Psoas muscle (tissue), 7 donors: ENCODE measurements at regions not wholly inside any gene's neighbourhood (a gene's known extent, or its start where the extent isn't known, plus 50 kb on each side); places are given as distances from the start of the nearest gene placed in this dataset.

Source experiments
- ATAC-seq, 4 donors: fragments of 200-7000 bp; cut with Tn5 transposase; one replicate each; pipeline ENCODE4 v1.9.1; 2020; ENCODE audit warnings: moderate library complexity in 3 of 4, mild to moderate bottlenecking in 2 of 4
- DNase-seq, 2 donors: peaks; one replicate each; pipeline ENCODE4 v3.0.0-alpha.2; 2020
- H3K27ac ChIP-seq: fragments of 200-600 bp; one replicate; pipeline ENCODE4 v1.8.0; 2022
- H3K27me3 ChIP-seq, 3 donors: fragments of 200-600 bp in 1 of 3; one replicate each; pipeline versions ENCODE4 v1.6.1 to v1.8.0; 2013 to 2022; ENCODE audit warnings: low read length in 2 of 3, mild to moderate bottlenecking in 2 of 3, moderate library complexity in 1 of 3; ENCODE audit not compliant: insufficient read depth in 3 of 3
- H3K36me3 ChIP-seq, 2 donors: fragments of 200-600 bp in 1 of 2; one replicate each; pipeline versions ENCODE4 v1.6.1 to v1.8.0; 2013 to 2022; ENCODE audit warnings: low read depth in 1 of 2, mild to moderate bottlenecking in 1 of 2, moderate library complexity in 1 of 2; ENCODE audit not compliant: insufficient read depth in 1 of 2
- H3K4me1 ChIP-seq: fragments of 200-600 bp; one replicate; pipeline ENCODE4 v1.8.0; 2022
- H3K4me3 ChIP-seq: fragments of 200-600 bp; one replicate; pipeline ENCODE4 v1.8.0; 2022; ENCODE audit warnings: mild to moderate bottlenecking
- H3K9me3 ChIP-seq: fragments of 200-600 bp; one replicate; pipeline ENCODE4 v1.8.0; 2022
- CTCF ChIP-seq: fragments of 200-600 bp; IDR thresholded peaks from one replicate; pipeline ENCODE4 v1.8.0; 2022; ENCODE audit warnings: antibody characterized with exemption
- WGBS, 3 donors: extraction: QIAGEN DNeasy Blood & Tissue Kit; methylation state at CpG; one replicate each; pipeline versions ENCODE4 v1.1.6 to v1.1.7; 2013; 5-methylcytosine and 5-hydroxymethylcytosine counted together
- intact Hi-C, 2 donors: fragments of 100-400 bp; cut with DNase I; formaldehyde crosslinking; loops; one replicate each; pipeline versions ENCODE4 v1.11.0 to v1.14.2; 2022
- donor health status: healthy with polysubstance abuse.
- donor health status: DM: no; HTN: no; CAD: no; lungs with moderate emphysema.
- donor health status: Bipolar disorder and iron deficiency.
- donor health status: healthy.
- donor health status: DM: yes; HTN: yes; CAD: no.
- donor health status: DM: no; HTN: no; CAD: no.
- donor health status: DM: yes; HTN: yes; CAD: no.

GRCh38 chr3:81279481-81280379 lies 481.7 kb downstream of the GBE1 start:
- Histone ChIP-seq H3K36me3 (no peaks in the 10 kb centered on the region), H3K27me3 (no peaks in the 10 kb centered on the region), H3K4me1 (no peaks in the 10 kb centered on the region), H3K4me3 (no peak overlapping the region), H3K27ac (no peak overlapping the region), H3K9me3 (no peaks in the 10 kb centered on the region)
- ATAC-seq = no peak
- intact Hi-C loops = no loop called here
- no peak for DNase-seq
- 76 to 81% (median 80%) methylated on average over 4 of the region's 4 CpGs for WGBS, 3 donors
- TF ChIP-seq CTCF = no peak

- DNase-seq (no peak), ATAC-seq (no peak)
- no peak overlapping the region for H3K4me3 ChIP-seq
- no peaks in the 10 kb centered on the region for H3K9me3 ChIP-seq
- intact Hi-C loops = no loop called here
- no peaks in the 10 kb centered on the region for H3K36me3 ChIP-seq
- no peaks in the 10 kb centered on the region for H3K27me3 ChIP-seq
- no peaks in the 10 kb centered on the region for H3K4me1 ChIP-seq
- H3K27ac ChIP-seq = no peak overlapping the region
- no peak for TF ChIP-seq CTCF
Measured at GRCh38 chr3:81277853-81278252, 483.6 kb downstream of the GBE1 start.

- DNase-seq (no peak), ATAC-seq (no peak)
- no peak for TF ChIP-seq CTCF
- H3K27me3 ChIP-seq = no peaks in the 10 kb centered on the region
- 82 to 84% (median 82%) methylated on average over 2 of the region's 2 CpGs for WGBS, 3 donors
- intact Hi-C loops = no loop called here
- H3K36me3 ChIP-seq = no peaks in the 10 kb centered on the region
- H3K4me3 ChIP-seq = no peak overlapping the region
- no peak overlapping the region for H3K27ac ChIP-seq
- no peaks in the 10 kb centered on the region for H3K9me3 ChIP-seq
- H3K4me1 ChIP-seq = no peaks in the 10 kb centered on the region
Measured at GRCh38 chr3:81274671-81275070, 486.8 kb downstream of the GBE1 start.

GRCh38 chr3:81270603-81271379 lies 490.7 kb downstream of the GBE1 start:
- H3K4me1 ChIP-seq = no peaks in the 10 kb centered on the region
- no peak overlapping the region for H3K4me3 ChIP-seq
- no peak overlapping the region for H3K27ac ChIP-seq
- 63 to 68% (median 68%) methylated on average over 3 of the region's 3 CpGs for WGBS, 3 donors
- no peak for TF ChIP-seq CTCF
- no peaks in the 10 kb centered on the region for H3K9me3 ChIP-seq
- no peaks in the 10 kb centered on the region for H3K27me3 ChIP-seq
- no peaks in the 10 kb centered on the region for H3K36me3 ChIP-seq
- intact Hi-C loops = no loop called here
- DNase-seq (no peak), ATAC-seq (no peak)
